ENCODE measurements at regions not wholly inside any gene's neighbourhood (a gene's known extent, or its start where the extent isn't known, plus 50 kb on each side); places are given as distances from the start of the nearest gene placed in this dataset.

DNA sequence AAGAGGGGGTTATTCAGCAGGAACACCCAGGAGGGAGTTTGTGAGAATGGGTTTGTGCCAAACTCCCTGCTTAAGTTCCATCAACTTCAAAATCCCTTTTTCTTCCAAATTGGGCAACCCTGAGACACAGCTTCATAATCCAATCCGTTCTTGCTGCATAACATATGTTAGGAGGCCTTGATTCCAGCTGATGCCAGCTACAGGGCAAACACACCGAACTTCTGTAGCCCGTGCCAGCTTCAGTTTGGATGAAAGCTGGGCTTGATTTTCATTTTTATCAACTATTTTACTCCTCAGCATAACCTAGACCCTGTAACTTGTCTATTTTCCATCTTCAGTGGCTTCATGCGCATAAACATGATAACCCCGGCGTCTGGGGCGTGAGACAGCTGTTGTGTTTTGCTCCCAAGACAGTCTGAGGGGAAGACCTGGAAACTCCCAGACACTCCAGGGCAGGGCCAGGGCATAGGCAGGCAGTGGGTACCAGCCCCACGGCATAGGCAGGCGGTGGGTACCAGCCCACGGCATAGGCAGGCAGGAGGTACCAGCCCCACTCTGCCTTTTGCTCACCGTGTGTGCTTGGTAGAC is 220.4 kb downstream of the C16orf95 start:
- Histone ChIP-seq H3K79me2 (ENCODE audit: control insufficient read depth, insufficient read depth, low read length) (no peaks in the 10 kb centered on the region), H3K9ac (ENCODE audit: control insufficient read depth, insufficient read depth, low read length) (no peak overlapping the region), H2AFZ (ENCODE audit: control insufficient read depth, low read depth, low read length) (no peak overlapping the region), H3K27ac (ENCODE audit: control insufficient read depth, insufficient read depth) (no peak overlapping the region), H3K36me3 (ENCODE audit: control insufficient read depth in 2 of 2, insufficient read depth in 2 of 2, low read length in 1 of 2) (no peaks in the 10 kb centered on the region), H3K4me3 (no peak overlapping the region), H3K4me2 (ENCODE audit: control insufficient read depth, insufficient read depth) (no peak overlapping the region), H3K27me3 (replicated peaks in 1 of 2; ENCODE audit: control insufficient read depth in 2 of 2, insufficient read depth in 2 of 2, low read length in 1 of 2) (no peaks in the 10 kb centered on the region; a peak in 1 of 4 replicates), H4K20me1 (ENCODE audit: control insufficient read depth, insufficient read depth) (no peaks in the 10 kb centered on the region), H3K4me1 (ENCODE audit: control insufficient read depth, insufficient read depth, low read length) (no peaks in the 10 kb centered on the region), H3K9me3 (replicated peaks; ENCODE audit: control insufficient read depth, insufficient read depth, low read length) (no peaks in the 10 kb centered on the region)
- ChIA-PET POLR2A (no interaction called here), RAD21 (ENCODE audit: unreplicated experiment) (no interaction called here), SMC1A (ENCODE audit: uncharacterized antibody, unreplicated experiment) (no interaction called here), CTCF (interaction anchor here (1.8 kb wide), 1 partner anchor 10 kb away, joined by 3 read pairs; no protein-coding TSS in a partner anchor)
- WGBS (ENCODE audit: insufficient coverage, insufficient replicate concordance, low lambda C conversion rate, missing lambda C conversion rate): 51% methylated on average over 11 of the region's 11 CpGs
- intact Hi-C loops (cut with micrococcal nuclease; ENCODE audit: unreplicated experiment) (no loop called here), in situ Hi-C loops (cut with MboI) (no loop called here)
- no peak for ATAC-seq
- no TSS peak for BruUV-seq (replicated peaks)
- TF ChIP-seq KLF5 (IDR thresholded peaks at IDR 0.05; ENCODE audit: partially characterized antibody) (no peak), GATAD2B (conservative IDR thresholded peaks at IDR 0.05; ENCODE audit: low read depth) (no peak), MYB (IDR thresholded peaks at IDR 0.05; ENCODE audit: borderline replicate concordance, low read depth, low read length) (no peak), SRF (IDR thresholded peaks at IDR 0.05; ENCODE audit: low read depth in 2 of 2, low read length in 2 of 2) (no peak), SMARCA5 (IDR thresholded peaks at IDR 0.05) (no peak), SP1 (IDR thresholded peaks at IDR 0.05; ENCODE audit: low read depth, low read length) (no peak), RELA (IDR thresholded peaks at IDR 0.05; ENCODE audit: borderline replicate concordance, partially characterized antibody) (no peak), MTA3 (IDR thresholded peaks at IDR 0.05; ENCODE audit: borderline replicate concordance, low read length) (no peak), TCF3 (IDR thresholded peaks at IDR 0.05; ENCODE audit: borderline replicate concordance, insufficient read depth, low read depth, low read length) (no peak), POLR2AphosphoS2 (IDR thresholded peaks at IDR 0.05; ENCODE audit: low read depth, low read length) (no peak), MTA2 (IDR thresholded peaks at IDR 0.05; ENCODE audit: low read depth) (no peak), HDAC2 (IDR thresholded peaks at IDR 0.05) (no peak), JUND (IDR thresholded peaks at IDR 0.05; ENCODE audit: low read depth, low read length) (no peak), PML (IDR thresholded peaks at IDR 0.05; ENCODE audit: low read length) (no peak), ETV6 (conservative IDR thresholded peaks at IDR 0.05 in 1 of 2, IDR thresholded peaks at IDR 0.05 in 1 of 2; ENCODE audit: borderline replicate concordance in 1 of 2, low read depth in 1 of 2) (no peak), POLR2A (IDR thresholded peaks at IDR 0.05; ENCODE audit: low read depth, low read length) (no peak), CBX5 (IDR thresholded peaks at IDR 0.05; ENCODE audit: low read depth) (no peak)
- TF ChIP-seq, protein P1, sequence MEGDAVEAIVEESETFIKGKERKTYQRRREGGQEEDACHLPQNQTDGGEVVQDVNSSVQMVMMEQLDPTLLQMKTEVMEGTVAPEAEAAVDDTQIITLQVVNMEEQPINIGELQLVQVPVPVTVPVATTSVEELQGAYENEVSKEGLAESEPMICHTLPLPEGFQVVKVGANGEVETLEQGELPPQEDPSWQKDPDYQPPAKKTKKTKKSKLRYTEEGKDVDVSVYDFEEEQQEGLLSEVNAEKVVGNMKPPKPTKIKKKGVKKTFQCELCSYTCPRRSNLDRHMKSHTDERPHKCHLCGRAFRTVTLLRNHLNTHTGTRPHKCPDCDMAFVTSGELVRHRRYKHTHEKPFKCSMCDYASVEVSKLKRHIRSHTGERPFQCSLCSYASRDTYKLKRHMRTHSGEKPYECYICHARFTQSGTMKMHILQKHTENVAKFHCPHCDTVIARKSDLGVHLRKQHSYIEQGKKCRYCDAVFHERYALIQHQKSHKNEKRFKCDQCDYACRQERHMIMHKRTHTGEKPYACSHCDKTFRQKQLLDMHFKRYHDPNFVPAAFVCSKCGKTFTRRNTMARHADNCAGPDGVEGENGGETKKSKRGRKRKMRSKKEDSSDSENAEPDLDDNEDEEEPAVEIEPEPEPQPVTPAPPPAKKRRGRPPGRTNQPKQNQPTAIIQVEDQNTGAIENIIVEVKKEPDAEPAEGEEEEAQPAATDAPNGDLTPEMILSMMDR (IDR thresholded peaks at IDR 0.05 in 2 of 3, conservative IDR thresholded peaks at IDR 0.05 in 1 of 3; ENCODE audit: control insufficient read depth in 2 of 3, extremely low read depth in 1 of 3, insufficient read depth in 1 of 3, low read depth in 3 of 3, low read length in 3 of 3): no peak
- FAIRE-seq: no peak
- DNase-seq (ENCODE audit: low read depth, low spot score): no peak
